ENCODE measurements at regions not wholly inside any gene's neighbourhood (a gene's known extent, or its start where the extent isn't known, plus 50 kb on each side); places are given as distances from the start of the nearest gene placed in this dataset.

DNA sequence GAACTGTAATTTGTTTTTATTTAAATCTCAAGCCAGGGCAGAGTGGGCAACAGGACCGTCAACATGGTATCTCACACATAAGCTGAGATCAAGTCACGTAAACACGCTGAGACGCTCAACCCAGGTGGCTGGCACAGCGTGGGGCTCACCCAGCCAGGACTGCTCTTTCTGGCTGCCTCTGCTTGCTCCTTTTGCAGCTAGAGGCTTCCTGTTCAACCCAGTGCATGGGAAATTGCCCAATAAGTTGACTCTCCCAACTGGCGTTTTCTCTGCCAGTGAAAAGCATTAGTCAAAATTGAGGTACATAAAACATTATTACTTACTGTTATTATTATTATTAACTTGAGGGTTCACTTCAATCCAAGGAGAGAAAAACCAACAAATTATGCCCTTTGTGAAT lies 398.1 kb downstream of the NR2F2 start:
- TF ChIP-seq, protein P1, sequence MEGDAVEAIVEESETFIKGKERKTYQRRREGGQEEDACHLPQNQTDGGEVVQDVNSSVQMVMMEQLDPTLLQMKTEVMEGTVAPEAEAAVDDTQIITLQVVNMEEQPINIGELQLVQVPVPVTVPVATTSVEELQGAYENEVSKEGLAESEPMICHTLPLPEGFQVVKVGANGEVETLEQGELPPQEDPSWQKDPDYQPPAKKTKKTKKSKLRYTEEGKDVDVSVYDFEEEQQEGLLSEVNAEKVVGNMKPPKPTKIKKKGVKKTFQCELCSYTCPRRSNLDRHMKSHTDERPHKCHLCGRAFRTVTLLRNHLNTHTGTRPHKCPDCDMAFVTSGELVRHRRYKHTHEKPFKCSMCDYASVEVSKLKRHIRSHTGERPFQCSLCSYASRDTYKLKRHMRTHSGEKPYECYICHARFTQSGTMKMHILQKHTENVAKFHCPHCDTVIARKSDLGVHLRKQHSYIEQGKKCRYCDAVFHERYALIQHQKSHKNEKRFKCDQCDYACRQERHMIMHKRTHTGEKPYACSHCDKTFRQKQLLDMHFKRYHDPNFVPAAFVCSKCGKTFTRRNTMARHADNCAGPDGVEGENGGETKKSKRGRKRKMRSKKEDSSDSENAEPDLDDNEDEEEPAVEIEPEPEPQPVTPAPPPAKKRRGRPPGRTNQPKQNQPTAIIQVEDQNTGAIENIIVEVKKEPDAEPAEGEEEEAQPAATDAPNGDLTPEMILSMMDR (IDR thresholded peaks at IDR 0.05; ENCODE audit: low read depth, low read length, poor library complexity, severe bottlenecking) = no peak
- no peak for TF ChIP-seq EZH2phosphoT487 (IDR thresholded peaks at IDR 0.05; ENCODE audit: borderline replicate concordance, low read length)
